HG03575 (cell line): ENCODE measurements at regions not wholly inside any gene's neighbourhood (a gene's known extent, or its start where the extent isn't known, plus 50 kb on each side); places are given as distances from the start of the nearest gene placed in this dataset.
"Not testable (repeated sequence)": the region's sequence is repeated elsewhere in the genome, so short reads cannot be mapped to it uniquely, and the experiment has no call there.

Source experiments
- ATAC-seq: cut with Tn5 transposase; IDR thresholded peaks from one replicate; pipeline ENCODE4 v1.9.1; 2021; ENCODE audit not compliant: unreplicated experiment, insufficient number of reproducible peaks, low FRiP score; ENCODE audit errors: extremely low read depth

- ATAC-seq, result not testable (repeated sequence)
Observed at GRCh38 chr1:120600442-120601041, 123.2 kb upstream of the NBPF26 start.

- not testable (repeated sequence) for ATAC-seq
Observed at GRCh38 chr1:120607882-120608281, 115.9 kb upstream of the NBPF26 start.

- not testable (repeated sequence) for ATAC-seq
Observed at GRCh38 chr1:120608314-120609014, 115.3 kb upstream of the NBPF26 start.

- ATAC-seq, result not testable (repeated sequence)
Observed at GRCh38 chr1:120609015-120609573, 114.7 kb upstream of the NBPF26 start.

GRCh38 chr1:120609834-120610233, 113.9 kb upstream of the NBPF26 start:
- not testable (repeated sequence) for ATAC-seq

- ATAC-seq, result not testable (repeated sequence)
Observed at GRCh38 chr1:120614931-120615639, 108.7 kb upstream of the NBPF26 start.

GRCh38 chr1:120617493-120617892, 106.3 kb upstream of the NBPF26 start:
- not testable (repeated sequence) for ATAC-seq

GRCh38 chr1:120619867-120620692, 103.7 kb upstream of the NBPF26 start:
- ATAC-seq, result not testable (repeated sequence)

- ATAC-seq, result not testable (repeated sequence)
Observed at GRCh38 chr1:120620693-120620969, 103.1 kb upstream of the NBPF26 start.

GRCh38 chr1:120621278-120621677, 102.5 kb upstream of the NBPF26 start:
- not testable (repeated sequence) for ATAC-seq

GRCh38 chr1:120623539-120623938, 100.2 kb upstream of the NBPF26 start:
- not testable (repeated sequence) for ATAC-seq

- not testable (repeated sequence) for ATAC-seq
Observed at GRCh38 chr1:120624565-120625064, 99.1 kb upstream of the NBPF26 start.

- not testable (repeated sequence) for ATAC-seq
Observed at GRCh38 chr1:120629832-120630455, 93.8 kb upstream of the NBPF26 start.

GRCh38 chr1:120634816-120635806, 88.6 kb upstream of the NBPF26 start:
- ATAC-seq, result not testable (repeated sequence)

- not testable (repeated sequence) for ATAC-seq
Observed at GRCh38 chr1:120640261-120641013, 83.3 kb upstream of the NBPF26 start.

- ATAC-seq, result not testable (repeated sequence)
Observed at GRCh38 chr1:120641014-120641302, 82.8 kb upstream of the NBPF26 start.

- not testable (repeated sequence) for ATAC-seq
Observed at GRCh38 chr1:120647182-120647581, 76.6 kb upstream of the NBPF26 start.
